GM20000 (cell line): ENCODE measurements at regions not wholly inside any gene's neighbourhood (a gene's known extent, or its start where the extent isn't known, plus 50 kb on each side); places are given as distances from the start of the nearest gene placed in this dataset.

ENCODE experiments used
- DNase-seq: peaks from one replicate; pipeline ENCODE4 v3.0.0; 2012; ENCODE audit warnings: low spot score
- CTCF ChIP-seq: IDR thresholded peaks from 2 replicates; pipeline ENCODE4 v1.5.1; 2012; ENCODE audit warnings: mild to moderate bottlenecking, control low read depth; ENCODE audit errors: extremely low read depth, missing control alignments

- TF ChIP-seq CTCF, result no peak
- DNase-seq, result no peak
These were observed 766.9 kb upstream of the FBXO33 start for GRCh38 chr14:40199101-40199500.

GRCh38 chr14:40197344-40197743 lies 765.1 kb upstream of the FBXO33 start:
- DNase-seq, result no peak
- TF ChIP-seq CTCF, result no peak

- TF ChIP-seq CTCF, result no peak
- DNase-seq, result no peak
These were observed 755.8 kb upstream of the FBXO33 start for GRCh38 chr14:40188006-40188405.

- TF ChIP-seq CTCF, result no peak
- DNase-seq, result no peak
These were observed 731.9 kb upstream of the FBXO33 start for GRCh38 chr14:40164083-40164482.

- TF ChIP-seq CTCF, result no peak
- DNase-seq, result no peak
These were observed 707.4 kb upstream of the FBXO33 start for GRCh38 chr14:40139657-40140056.

- TF ChIP-seq CTCF, result no peak
- no peak for DNase-seq
These were observed 701.2 kb upstream of the FBXO33 start for GRCh38 chr14:40133463-40133862.

- DNase-seq, result no peak
- TF ChIP-seq CTCF, result no peak
These were observed 696.9 kb upstream of the FBXO33 start for GRCh38 chr14:40129159-40129558.
